Right kidney (tissue), 1 donor: ENCODE measurements at regions not wholly inside any gene's neighbourhood (a gene's known extent, or its start where the extent isn't known, plus 50 kb on each side); places are given as distances from the start of the nearest gene placed in this dataset.

ENCODE experiments used
- DNase-seq: peaks from one replicate; pipeline ENCODE4 v3.0.0-alpha.2; 2016

- DNase-seq, result no peak
Observed at GRCh38 chr18:39784541-39784940, 2170.5 kb upstream of the PIK3C3 start.

GRCh38 chr18:39781565-39781964 lies 2173.5 kb upstream of the PIK3C3 start:
- no peak for DNase-seq

GRCh38 chr18:39780774-39781173 lies 2174.3 kb upstream of the PIK3C3 start:
- no peak for DNase-seq

GRCh38 chr18:39779926-39780325 lies 2175.1 kb upstream of the PIK3C3 start:
- no peak for DNase-seq

GRCh38 chr18:39776766-39777165 lies 2178.3 kb upstream of the PIK3C3 start:
- no peak for DNase-seq

- no peak for DNase-seq
Observed at GRCh38 chr18:39774957-39775598, 2180.0 kb upstream of the PIK3C3 start.

- DNase-seq, result no peak
Observed at GRCh38 chr18:39773646-39774045, 2181.4 kb upstream of the PIK3C3 start.

- no peak for DNase-seq
Observed at GRCh38 chr18:39772155-39772919, 2182.7 kb upstream of the PIK3C3 start.

GRCh38 chr18:39770399-39770798 lies 2184.6 kb upstream of the PIK3C3 start:
- DNase-seq, result no peak

GRCh38 chr18:39764873-39765272 lies 2190.2 kb upstream of the PIK3C3 start:
- DNase-seq, result no peak

GRCh38 chr18:39761273-39761672 lies 2193.8 kb upstream of the PIK3C3 start:
- no peak for DNase-seq

GRCh38 chr18:39759926-39760325 lies 2194.3 kb upstream of the CELF4 start:
- no peak for DNase-seq

GRCh38 chr18:39753178-39753577 lies 2187.6 kb upstream of the CELF4 start:
- no peak for DNase-seq

GRCh38 chr18:39752351-39752750 lies 2186.8 kb upstream of the CELF4 start:
- no peak for DNase-seq

- DNase-seq, result no peak
Observed at GRCh38 chr18:39751921-39752320, 2186.3 kb upstream of the CELF4 start.

- no peak for DNase-seq
Observed at GRCh38 chr18:39751161-39751560, 2185.6 kb upstream of the CELF4 start.

- no peak for DNase-seq
Observed at GRCh38 chr18:39749154-39749553, 2183.6 kb upstream of the CELF4 start.

GRCh38 chr18:39748727-39749126 lies 2183.1 kb upstream of the CELF4 start:
- no peak for DNase-seq

- DNase-seq, result no peak
Observed at GRCh38 chr18:39746201-39746600, 2180.6 kb upstream of the CELF4 start.

- DNase-seq, result no peak
Observed at GRCh38 chr18:39743463-39743862, 2177.9 kb upstream of the CELF4 start.

- DNase-seq, result no peak
Observed at GRCh38 chr18:39741755-39742466, 2176.3 kb upstream of the CELF4 start.

- no peak for DNase-seq
Observed at GRCh38 chr18:39737869-39738268, 2172.3 kb upstream of the CELF4 start.

- no peak for DNase-seq
Observed at GRCh38 chr18:39732918-39733317, 2167.3 kb upstream of the CELF4 start.

GRCh38 chr18:39730606-39731005 lies 2165.0 kb upstream of the CELF4 start:
- no peak for DNase-seq
